ENCODE measurements at regions not wholly inside any gene's neighbourhood (a gene's known extent, or its start where the extent isn't known, plus 50 kb on each side); places are given as distances from the start of the nearest gene placed in this dataset.
"Not testable (repeated sequence)": the region's sequence is repeated elsewhere in the genome, so short reads cannot be mapped to it uniquely, and the experiment has no call there.

DNA sequence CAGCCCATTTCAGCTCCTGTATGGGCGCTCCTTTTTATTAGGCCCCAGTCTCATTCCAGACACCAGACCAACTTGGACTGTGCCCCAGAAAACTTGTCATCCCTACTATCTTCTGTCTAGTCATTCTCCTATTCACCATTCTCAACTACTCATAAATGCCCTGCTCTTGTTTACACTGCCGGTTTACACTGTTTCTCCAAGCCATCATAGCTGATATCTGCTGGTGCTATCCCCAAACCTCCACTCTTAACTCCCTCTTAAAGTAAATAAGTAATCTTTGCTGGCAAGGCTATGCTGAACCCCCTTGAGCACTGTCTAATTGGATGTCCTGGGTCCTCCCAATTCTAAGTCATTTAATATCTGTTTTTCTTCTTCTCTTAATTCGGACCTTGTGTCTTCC is 91.7 kb upstream of the ATF7IP2 start:
- H3K9me3 Mint-ChIP-seq (ENCODE audit: low read depth); H3K27ac Mint-ChIP-seq; H3K4me3 Mint-ChIP-seq: not testable (repeated sequence)

DNA sequence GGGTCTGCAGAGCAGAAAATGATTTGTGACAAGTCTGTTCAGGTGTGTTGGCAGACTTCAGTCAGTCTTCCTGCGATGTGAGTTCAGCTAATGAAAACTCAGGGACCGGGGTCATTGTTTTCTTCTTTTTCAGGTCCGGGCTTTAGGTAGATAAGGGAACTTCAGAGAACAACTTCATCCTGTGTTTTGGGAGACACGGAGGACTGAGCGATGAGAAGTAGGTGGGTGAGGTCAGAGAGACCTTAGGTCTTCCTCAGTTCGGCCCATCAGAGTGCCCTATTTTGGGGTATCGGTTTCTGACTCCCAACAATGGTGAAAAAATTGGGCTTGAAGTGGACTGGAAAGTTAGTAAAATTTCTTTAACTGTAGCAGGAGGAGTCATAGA is 88.9 kb upstream of the ATF7IP2 start:
- Mint-ChIP-seq H3K36me3 (peaks cover 15% of the 10 kb centered on the region), H3K4me1 (ENCODE audit: low read depth) (no peaks in the 10 kb centered on the region), H3K27me3 (peaks cover 4% of the 10 kb centered on the region), H3K4me3 (no peak overlapping the region), H3K27ac (no peak overlapping the region), H3K9me3 (ENCODE audit: low read depth) (peaks cover 9% of the 10 kb centered on the region)

More for the DNA sequence above, 91.7 kb upstream of the ATF7IP2 start:
- H3K27me3 Mint-ChIP-seq; H3K4me1 Mint-ChIP-seq (ENCODE audit: low read depth): not testable (repeated sequence)
- H3K36me3 Mint-ChIP-seq = peaks cover 15% of the 10 kb centered on the region

DNA sequence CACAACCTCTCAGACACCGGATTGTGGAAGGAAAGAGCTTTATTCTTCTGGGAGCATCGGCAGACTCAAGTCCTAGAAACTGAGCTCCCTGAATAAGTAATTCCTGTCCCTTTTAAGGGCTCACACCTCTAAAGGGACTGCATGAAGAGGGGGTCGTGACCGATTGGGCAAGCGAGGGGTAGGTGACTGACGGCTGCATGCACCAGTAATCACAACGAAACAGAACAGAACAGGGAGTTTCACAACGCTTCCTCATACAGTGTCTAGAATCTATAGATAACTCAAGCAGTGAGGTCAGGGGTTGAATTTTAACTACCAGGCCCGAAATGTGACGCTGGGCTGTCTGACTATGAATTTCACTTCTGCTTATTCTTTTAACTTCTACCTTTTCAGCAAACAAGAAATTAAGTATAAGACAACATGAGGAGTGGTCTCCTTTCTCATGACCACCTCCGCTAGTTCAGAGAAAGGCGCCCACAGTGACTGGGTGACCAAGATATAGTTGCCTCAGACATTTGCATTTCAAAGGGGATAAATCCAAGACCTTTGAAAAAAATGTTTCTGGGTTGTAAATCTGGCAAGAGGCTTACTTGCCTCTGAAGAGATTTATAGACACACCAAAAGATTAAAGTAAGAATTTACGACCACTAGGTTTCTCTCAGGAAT is 88.4 kb upstream of the ATF7IP2 start:
- no peak overlapping the region for H3K4me3 Mint-ChIP-seq
- H3K27me3 Mint-ChIP-seq = peaks cover 4% of the 10 kb centered on the region
- no peak overlapping the region for H3K27ac Mint-ChIP-seq
- H3K9me3 Mint-ChIP-seq (ENCODE audit: low read depth) = peaks cover 9% of the 10 kb centered on the region
- no peaks in the 10 kb centered on the region for H3K4me1 Mint-ChIP-seq (ENCODE audit: low read depth)
- peaks cover 15% of the 10 kb centered on the region for H3K36me3 Mint-ChIP-seq

DNA sequence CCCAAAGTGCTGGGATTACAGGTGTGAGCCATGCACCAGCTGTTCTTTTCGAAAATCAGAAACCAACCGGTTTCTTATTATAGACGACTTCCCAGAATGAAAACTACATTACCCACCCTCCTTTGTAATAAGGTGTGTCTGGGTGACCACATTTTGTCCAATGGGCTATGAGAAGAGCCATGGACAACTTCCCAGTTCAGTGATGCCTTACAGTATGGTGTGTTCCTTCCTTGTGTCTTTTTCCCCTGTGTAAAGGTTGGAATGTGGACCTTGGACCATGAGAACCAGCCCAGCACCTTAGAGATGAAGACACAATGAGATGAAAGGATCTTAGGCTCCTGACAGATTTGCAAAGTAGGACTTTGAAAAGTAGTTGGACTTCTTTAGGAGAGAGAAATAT is 85.0 kb upstream of the ATF7IP2 start:
- Mint-ChIP-seq H3K27ac (no peak overlapping the region), H3K4me3 (no peak overlapping the region), H3K9me3 (ENCODE audit: low read depth) (no peaks in the 10 kb centered on the region), H3K4me1 (ENCODE audit: low read depth) (no peaks in the 10 kb centered on the region), H3K36me3 (peaks cover 3% of the 10 kb centered on the region), H3K27me3 (peaks cover 2% of the 10 kb centered on the region)

DNA sequence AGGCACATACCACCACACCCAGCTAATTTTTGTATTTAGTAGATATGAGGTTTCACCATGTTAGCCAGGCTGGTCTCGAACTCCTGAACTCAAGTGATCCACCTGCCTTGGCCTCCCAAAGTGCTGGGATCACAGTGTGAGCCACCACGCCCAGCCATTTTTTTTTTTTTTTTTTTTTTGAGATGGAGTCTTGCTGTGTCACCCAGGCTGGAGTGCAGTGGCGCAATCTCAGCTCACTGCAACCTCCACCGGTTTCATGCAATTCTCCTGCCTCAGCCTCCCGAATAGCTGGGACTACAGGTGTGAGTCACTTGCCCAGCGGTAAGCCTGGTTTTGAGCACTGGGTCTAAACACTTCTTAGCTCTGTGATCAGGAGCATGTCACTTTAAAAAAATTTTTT is 84.3 kb upstream of the ATF7IP2 start:
- not testable (repeated sequence) for H3K9me3 Mint-ChIP-seq (ENCODE audit: low read depth); H3K4me1 Mint-ChIP-seq (ENCODE audit: low read depth); H3K36me3 Mint-ChIP-seq; H3K4me3 Mint-ChIP-seq; H3K27ac Mint-ChIP-seq; H3K27me3 Mint-ChIP-seq

DNA sequence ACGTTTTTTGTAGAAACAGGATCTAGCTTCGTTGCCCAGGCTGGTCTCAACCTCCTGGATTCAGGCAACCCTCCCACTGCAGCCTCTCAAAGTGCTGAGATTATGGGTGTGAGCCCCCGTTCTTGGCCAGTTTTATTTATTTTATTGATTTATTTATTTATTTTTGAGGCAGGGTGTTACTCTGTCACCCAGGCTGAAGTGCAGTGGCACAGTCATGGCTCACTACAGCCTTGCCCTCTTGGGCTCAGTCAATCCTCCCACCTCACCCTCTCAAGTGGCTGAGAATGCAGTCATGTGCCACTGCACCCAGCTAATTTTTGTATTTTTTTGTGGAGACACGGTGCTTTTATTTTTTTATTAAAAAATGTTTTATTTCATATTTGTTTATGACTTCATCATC is 79.9 kb upstream of the ATF7IP2 start:
- no peaks in the 10 kb centered on the region for H3K9me3 Mint-ChIP-seq (ENCODE audit: low read depth)
- H3K4me3 Mint-ChIP-seq = no peak overlapping the region
- no peaks in the 10 kb centered on the region for H3K36me3 Mint-ChIP-seq

DNA sequence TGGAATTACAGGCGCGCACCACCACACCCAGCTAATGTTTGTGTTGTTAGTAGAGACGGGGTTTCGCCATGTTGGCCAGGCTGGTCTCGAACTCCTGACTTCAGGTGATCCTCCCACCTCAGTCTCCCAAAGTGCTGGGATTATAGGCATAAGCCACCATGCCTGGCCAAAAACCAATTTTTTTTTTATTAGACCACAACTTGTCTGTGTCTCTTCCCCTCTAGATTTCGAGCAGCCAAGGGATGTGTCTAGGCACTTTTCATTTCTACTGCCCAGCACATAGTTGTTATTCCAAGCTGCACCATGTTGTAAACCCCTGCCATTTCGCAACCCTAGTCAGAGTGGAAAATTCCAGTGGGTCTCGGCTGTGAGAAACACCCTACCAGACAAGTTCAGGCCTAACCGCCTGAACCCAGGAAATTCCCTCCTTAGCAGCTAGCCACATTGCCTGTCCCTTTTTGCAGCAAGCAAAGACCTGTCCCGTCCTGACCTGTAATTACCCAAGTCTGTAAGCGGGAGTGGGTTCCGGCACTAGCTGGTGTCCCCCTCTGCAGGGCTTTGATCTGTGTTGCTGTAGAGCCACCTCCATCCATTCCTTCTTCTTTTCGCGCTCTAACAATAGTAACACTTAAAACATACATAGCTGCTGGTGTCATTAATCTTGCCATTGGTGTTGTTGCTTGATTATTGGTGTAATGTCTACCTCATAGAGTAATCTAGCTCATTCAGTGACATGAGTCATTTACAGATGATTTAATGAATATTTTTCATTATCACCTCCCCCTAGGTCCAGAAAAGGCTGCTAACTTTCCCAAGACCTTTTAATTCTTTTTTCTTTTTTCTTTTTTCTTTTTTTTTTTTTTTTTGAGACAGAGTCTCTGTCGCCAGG is 77.3 kb upstream of the ATF7IP2 start:
- no peak overlapping the region for H3K27ac Mint-ChIP-seq
- H3K36me3 Mint-ChIP-seq = no peaks in the 10 kb centered on the region
- H3K4me3 Mint-ChIP-seq = no peak overlapping the region
- H3K9me3 Mint-ChIP-seq (ENCODE audit: low read depth) = no peaks in the 10 kb centered on the region
- H3K4me1 Mint-ChIP-seq (ENCODE audit: low read depth) = no peaks in the 10 kb centered on the region
- no peaks in the 10 kb centered on the region for H3K27me3 Mint-ChIP-seq

More for the DNA sequence above, 79.9 kb upstream of the ATF7IP2 start:
- Mint-ChIP-seq H3K27me3 (no peaks in the 10 kb centered on the region), H3K27ac (no peak overlapping the region), H3K4me1 (ENCODE audit: low read depth) (no peaks in the 10 kb centered on the region)

- Mint-ChIP-seq H3K9me3 (ENCODE audit: low read depth) (no peaks in the 10 kb centered on the region), H3K27me3 (no peaks in the 10 kb centered on the region), H3K4me1 (ENCODE audit: low read depth) (no peaks in the 10 kb centered on the region), H3K4me3 (no peak overlapping the region), H3K36me3 (no peaks in the 10 kb centered on the region), H3K27ac (no peak overlapping the region)
These were observed 76.5 kb upstream of the ATF7IP2 start for GRCh38 chr16:10309271-10309932.

DNA sequence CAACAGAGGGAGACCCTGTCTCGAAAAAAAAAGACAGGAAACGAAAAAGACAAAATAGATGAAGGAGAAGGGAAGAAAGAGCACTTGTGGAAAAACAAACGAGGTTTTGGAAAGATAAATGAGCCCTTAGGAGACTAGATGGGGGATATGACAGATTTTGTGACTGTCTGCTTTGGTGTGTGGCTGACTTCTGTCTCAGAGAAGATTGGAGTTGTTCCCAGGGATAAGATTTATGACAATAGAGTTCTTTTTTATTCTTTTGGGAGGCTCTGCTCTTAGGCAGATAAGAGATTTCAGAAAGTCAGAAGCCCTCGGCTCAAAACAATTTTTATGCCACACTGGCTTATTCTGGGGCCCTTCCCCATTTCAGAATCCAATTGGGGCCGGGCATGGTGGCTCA is 73.9 kb upstream of the ATF7IP2 start:
- no peak overlapping the region for H3K27ac Mint-ChIP-seq
- no peaks in the 10 kb centered on the region for H3K36me3 Mint-ChIP-seq

DNA sequence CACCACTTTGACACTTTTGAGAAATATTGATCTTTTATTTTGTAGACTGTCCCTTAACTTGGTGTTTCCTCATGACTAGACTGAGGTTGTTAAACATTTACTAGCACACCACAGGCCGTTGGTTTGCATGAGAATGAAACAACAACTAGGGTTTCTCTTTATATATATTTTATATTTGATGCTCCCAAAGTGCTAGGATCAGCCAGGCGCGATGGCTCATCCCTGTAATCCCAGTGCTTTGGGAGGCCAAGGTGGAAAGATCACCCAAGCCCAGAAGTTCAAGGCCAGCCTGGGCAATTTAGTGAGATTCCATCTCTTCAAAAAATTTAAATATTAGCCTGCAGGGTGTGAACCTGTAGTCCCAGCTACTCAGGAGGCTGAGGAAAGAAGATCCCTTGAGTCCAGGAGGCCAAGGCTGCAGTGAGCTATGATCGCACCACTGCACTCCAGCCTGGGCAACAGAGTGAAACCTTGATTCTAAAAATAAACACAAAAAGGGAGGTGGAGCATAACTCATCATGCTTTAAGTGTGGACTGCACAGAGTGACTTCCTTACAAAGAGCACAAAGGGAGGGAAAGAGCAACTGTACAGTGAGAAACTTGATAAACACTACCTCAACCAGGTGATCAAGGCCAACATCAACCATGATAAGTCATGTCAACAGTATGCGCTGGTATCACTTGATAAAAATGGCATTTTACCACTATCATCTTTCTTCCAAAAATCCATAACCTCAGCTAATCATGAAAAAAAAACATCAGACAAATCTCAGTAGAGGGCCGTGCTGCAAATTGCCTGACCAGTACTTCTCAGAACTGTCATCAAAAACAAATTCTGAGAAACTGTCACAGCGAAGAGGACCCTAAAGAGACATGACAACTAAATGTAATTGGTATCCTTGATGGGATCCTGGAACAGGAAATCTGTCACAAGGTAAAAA is 72.8 kb upstream of the ATF7IP2 start:
- H3K4me3 Mint-ChIP-seq = no peak overlapping the region
- no peaks in the 10 kb centered on the region for H3K27me3 Mint-ChIP-seq
- peaks cover 5% of the 10 kb centered on the region for H3K4me1 Mint-ChIP-seq (ENCODE audit: low read depth)
- no peaks in the 10 kb centered on the region for H3K9me3 Mint-ChIP-seq (ENCODE audit: low read depth)
- H3K36me3 Mint-ChIP-seq = no peaks in the 10 kb centered on the region
- no peak overlapping the region for H3K27ac Mint-ChIP-seq

More for the DNA sequence above, 73.9 kb upstream of the ATF7IP2 start:
- Mint-ChIP-seq H3K4me3 (no peak overlapping the region), H3K27me3 (no peaks in the 10 kb centered on the region), H3K4me1 (ENCODE audit: low read depth) (peaks cover 5% of the 10 kb centered on the region), H3K9me3 (ENCODE audit: low read depth) (no peaks in the 10 kb centered on the region)

GRCh38 chr16:10314317-10314716 is 71.5 kb upstream of the ATF7IP2 start:
- Mint-ChIP-seq H3K27ac (no peak overlapping the region), H3K27me3 (no peaks in the 10 kb centered on the region), H3K4me1 (ENCODE audit: low read depth) (peaks cover 15% of the 10 kb centered on the region), H3K4me3 (no peak overlapping the region), H3K9me3 (ENCODE audit: low read depth) (no peaks in the 10 kb centered on the region), H3K36me3 (no peaks in the 10 kb centered on the region)

DNA sequence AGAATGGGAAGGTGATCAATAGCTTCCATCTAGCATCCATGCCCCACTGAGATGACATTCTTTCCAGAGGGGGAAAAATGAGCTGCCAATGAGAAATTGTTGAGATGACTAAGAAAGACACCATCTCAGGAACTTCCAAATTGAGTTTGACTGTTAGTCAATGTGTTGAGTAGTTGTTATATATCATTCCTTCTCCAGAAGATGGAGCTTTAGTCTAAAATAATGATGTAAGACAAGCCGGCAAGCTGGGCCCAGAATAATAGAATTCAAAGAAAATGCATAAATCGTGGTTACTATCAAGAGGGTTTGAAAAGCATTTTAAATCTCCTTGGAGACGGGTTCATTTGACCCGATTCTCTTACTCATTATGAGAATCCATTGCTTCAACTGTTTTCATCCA is 71.0 kb upstream of the ATF7IP2 start:
- Mint-ChIP-seq H3K27me3 (no peaks in the 10 kb centered on the region), H3K4me3 (no peak overlapping the region), H3K36me3 (no peaks in the 10 kb centered on the region), H3K9me3 (ENCODE audit: low read depth) (no peaks in the 10 kb centered on the region), H3K4me1 (ENCODE audit: low read depth) (peaks cover 19% of the 10 kb centered on the region), H3K27ac (peak overlapping the region; percentile 41)

- Mint-ChIP-seq H3K27me3 (no peaks in the 10 kb centered on the region), H3K36me3 (no peaks in the 10 kb centered on the region), H3K9me3 (ENCODE audit: low read depth) (no peaks in the 10 kb centered on the region), H3K4me1 (ENCODE audit: low read depth) (peaks cover 19% of the 10 kb centered on the region), H3K27ac (no peak overlapping the region), H3K4me3 (no peak overlapping the region)
These were observed 68.3 kb upstream of the ATF7IP2 start for GRCh38 chr16:10317425-10318001.

DNA sequence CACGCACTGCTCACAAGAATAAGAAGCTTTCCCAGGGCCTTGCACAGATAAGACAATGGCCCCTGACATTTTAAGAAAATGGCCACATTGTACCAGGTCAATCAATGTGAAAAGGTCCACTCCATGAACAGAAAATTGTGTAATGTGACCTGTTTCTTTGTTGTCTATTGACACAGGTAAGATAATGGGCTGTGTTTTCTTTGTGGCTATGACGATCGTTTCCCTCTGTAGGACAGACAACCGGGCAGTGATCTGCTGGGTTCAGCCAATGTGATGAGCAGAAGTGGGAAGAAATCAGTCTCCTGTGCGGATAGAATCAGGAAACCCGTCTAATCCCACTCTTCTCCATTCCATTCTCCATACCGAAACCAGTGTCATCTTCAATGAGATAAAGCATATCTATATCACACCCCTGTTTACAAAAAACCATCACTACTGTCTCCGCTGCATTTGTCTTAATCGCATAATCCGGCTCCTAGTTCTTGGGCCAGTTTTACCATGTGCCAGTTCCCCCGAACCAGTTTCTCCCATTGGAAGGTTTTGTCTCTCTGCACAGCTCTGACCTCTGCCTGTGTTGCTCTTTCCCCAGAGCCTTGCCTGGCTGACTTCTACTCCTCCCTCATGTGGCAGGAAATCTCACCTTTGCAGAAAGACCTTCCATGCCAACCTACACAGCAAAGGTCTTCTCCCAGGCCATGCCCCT is 66.9 kb upstream of the ATF7IP2 start:
- Mint-ChIP-seq H3K4me3 (no peak overlapping the region), H3K36me3 (no peaks in the 10 kb centered on the region), H3K4me1 (ENCODE audit: low read depth) (peaks cover 24% of the 10 kb centered on the region), H3K27ac (peak overlapping the region; percentile 42), H3K9me3 (ENCODE audit: low read depth) (no peaks in the 10 kb centered on the region), H3K27me3 (no peaks in the 10 kb centered on the region)

Data from activated naive CD8-positive, alpha-beta T cell (primary cell).